ENCODE measurements at regions not wholly inside any gene's neighbourhood (a gene's known extent, or its start where the extent isn't known, plus 50 kb on each side); places are given as distances from the start of the nearest gene placed in this dataset.

DNA sequence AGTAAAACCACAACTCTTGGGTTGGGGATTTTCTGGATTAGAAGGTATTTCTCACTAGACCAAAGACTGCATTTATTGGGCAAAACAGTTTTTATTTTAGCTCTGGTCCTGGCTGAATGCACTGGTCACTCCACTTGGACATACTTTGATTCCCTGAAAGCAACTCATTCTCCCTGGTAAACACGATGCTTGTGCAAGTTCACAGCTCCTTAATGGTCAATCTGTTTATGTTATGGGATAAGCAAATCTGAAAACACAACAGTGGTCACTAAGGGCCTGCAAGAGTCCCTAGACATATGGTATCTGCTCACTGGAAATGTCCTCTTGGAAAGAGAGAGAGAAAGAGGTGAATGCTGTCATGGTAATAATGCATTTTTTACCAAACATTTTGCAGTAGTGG is 559.8 kb downstream of the CDH26 start:
- no peak overlapping the region for H3K4me3 ChIP-seq (ENCODE audit: low read depth, low read length)
- TF ChIP-seq, protein P1, sequence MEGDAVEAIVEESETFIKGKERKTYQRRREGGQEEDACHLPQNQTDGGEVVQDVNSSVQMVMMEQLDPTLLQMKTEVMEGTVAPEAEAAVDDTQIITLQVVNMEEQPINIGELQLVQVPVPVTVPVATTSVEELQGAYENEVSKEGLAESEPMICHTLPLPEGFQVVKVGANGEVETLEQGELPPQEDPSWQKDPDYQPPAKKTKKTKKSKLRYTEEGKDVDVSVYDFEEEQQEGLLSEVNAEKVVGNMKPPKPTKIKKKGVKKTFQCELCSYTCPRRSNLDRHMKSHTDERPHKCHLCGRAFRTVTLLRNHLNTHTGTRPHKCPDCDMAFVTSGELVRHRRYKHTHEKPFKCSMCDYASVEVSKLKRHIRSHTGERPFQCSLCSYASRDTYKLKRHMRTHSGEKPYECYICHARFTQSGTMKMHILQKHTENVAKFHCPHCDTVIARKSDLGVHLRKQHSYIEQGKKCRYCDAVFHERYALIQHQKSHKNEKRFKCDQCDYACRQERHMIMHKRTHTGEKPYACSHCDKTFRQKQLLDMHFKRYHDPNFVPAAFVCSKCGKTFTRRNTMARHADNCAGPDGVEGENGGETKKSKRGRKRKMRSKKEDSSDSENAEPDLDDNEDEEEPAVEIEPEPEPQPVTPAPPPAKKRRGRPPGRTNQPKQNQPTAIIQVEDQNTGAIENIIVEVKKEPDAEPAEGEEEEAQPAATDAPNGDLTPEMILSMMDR (IDR thresholded peaks at IDR 0.05; ENCODE audit: insufficient read depth, low read depth, low read length), result no peak
- DNase-seq (ENCODE audit: low read depth), result peak; percentile 5

DNA sequence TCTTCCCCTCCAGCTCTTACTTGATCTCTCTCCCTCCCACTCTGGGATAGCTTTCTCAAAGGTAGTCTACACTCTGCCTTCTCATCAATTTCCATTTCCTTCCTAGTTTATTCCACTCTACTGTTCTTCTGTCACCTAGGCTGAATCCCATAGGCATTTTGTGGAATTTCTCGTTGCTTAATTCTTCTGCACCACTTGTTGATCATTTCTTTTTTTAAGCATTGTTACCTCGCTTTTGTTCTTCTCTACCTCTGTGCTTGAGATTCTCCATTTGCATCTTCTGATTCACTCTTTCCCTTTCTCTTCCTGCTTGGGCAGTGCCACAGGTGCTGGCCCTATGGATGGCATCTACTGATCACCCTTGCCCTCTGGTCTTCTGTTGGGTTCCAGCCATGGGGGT is 567.2 kb downstream of the CDH26 start:
- TF ChIP-seq, protein P1 (IDR thresholded peaks at IDR 0.05; ENCODE audit: insufficient read depth, low read depth, low read length), result no peak
- no peak overlapping the region for H3K4me3 ChIP-seq (ENCODE audit: low read depth, low read length)
- DNase-seq (ENCODE audit: low read depth), result no peak

DNA sequence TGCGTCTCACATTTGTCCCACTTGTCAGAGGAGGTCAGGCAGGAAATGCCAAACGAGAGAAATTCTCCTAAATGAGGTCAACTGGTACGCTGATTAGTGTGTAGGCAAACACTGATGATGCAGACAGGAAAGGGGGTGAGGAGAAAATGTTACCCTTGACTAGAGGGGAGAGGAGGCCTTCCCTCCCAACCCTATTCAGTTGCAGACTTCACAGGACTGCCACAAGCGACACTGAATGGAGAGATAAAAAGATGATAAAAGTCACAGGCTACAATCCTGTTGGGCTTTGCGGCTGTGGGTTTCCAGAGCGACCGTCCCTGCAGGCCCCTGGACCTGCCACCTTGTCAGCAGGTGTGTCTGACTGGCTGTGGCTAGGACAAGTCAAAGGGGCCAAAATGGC is 569.4 kb downstream of the CDH26 start:
- no peak for DNase-seq (ENCODE audit: low read depth)
- H3K4me3 ChIP-seq (ENCODE audit: low read depth, low read length), result no peak overlapping the region
- TF ChIP-seq, protein P1 (IDR thresholded peaks at IDR 0.05; ENCODE audit: insufficient read depth, low read depth, low read length), result no peak

DNA sequence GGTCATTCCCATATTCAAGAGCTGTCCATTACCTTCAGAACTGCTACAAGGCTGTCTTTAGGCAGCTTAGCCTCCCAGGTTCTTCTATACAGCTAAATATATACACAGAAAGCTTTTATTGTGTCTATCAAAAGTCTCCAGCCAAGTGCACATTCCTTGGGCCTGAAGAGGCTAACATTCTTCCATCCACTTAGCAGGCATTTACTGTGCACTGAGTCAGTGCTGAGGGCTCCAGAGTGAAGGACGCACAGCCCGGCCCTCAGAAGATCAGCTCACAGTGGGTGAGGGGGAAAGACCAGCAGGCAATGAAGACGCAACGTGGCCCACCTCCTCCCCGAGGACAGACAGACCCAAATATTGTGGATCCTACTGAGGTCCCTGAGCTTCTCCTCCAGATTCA is 569.9 kb downstream of the CDH26 start:
- TF ChIP-seq, protein P1 (IDR thresholded peaks at IDR 0.05; ENCODE audit: insufficient read depth, low read depth, low read length), result no peak
- no peak overlapping the region for H3K4me3 ChIP-seq (ENCODE audit: low read depth, low read length)
- DNase-seq (ENCODE audit: low read depth), result no peak

DNA sequence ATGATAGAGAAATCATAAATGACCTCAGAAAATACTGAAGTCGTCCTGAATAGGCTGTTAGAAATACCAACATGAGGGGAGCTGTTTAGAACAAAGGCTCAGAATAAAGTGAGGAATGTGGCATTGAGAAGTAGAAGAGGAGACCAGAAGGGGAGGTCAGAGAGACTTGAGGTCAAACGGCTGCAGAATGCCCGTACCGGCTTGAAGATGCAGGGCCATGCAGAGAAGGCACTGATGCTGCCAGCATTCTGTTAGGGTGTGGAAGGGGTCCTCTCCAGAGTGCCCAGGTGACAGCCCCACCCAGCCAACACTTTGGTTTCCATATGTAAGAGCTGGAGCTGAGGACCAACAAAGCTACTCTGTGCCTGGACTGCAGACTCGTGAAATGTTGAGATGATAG is 570.9 kb downstream of the CDH26 start:
- no peak overlapping the region for H3K4me3 ChIP-seq (ENCODE audit: low read depth, low read length)
- TF ChIP-seq, protein P1 (IDR thresholded peaks at IDR 0.05; ENCODE audit: insufficient read depth, low read depth, low read length), result no peak
- DNase-seq (ENCODE audit: low read depth), result no peak

DNA sequence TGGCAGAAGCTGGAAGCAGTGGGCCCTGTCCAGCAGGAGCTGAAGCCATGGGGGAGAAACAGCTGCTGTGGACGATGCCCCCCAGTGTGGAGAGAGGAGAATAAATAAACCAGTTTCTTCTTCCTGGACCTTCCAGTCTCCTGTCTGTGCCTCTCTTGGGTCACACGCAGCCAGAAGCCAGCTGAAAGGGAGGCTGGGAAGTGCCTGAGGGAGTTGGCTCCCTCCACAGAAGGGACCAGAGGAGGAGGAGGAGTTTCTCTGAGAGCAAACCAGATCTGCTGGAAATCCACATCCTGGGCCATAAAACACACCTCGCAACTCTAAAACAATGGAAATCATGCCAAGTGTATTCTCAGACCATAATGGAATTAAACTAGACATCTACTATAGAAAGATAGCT is 577.0 kb downstream of the CDH26 start:
- TF ChIP-seq, protein P1 (IDR thresholded peaks at IDR 0.05; ENCODE audit: insufficient read depth, low read depth, low read length), result no peak
- no peak overlapping the region for H3K4me3 ChIP-seq (ENCODE audit: low read depth, low read length)
- DNase-seq (ENCODE audit: low read depth), result no peak

DNA sequence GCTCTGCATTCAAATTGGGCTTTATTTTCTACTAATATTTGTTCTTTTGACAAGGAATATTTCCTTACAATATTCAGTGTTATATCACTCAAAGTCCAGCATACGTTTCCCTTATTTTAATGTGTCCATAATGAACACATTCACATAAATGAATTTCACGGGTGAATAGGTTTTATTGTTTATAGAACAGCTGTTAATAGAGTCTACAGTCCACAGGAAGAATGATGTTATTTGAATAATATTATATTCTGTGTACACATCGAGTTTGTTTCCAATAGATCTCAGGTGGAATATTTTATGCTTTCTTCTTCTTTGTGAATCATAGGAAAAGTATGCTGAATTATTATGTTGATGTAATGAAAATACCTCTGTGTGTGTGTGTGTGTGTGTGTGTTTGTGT is 582.4 kb downstream of the CDH26 start:
- H3K4me3 ChIP-seq (ENCODE audit: low read depth, low read length), result no peak overlapping the region
- TF ChIP-seq, protein P1 (IDR thresholded peaks at IDR 0.05; ENCODE audit: insufficient read depth, low read depth, low read length), result no peak
- DNase-seq (ENCODE audit: low read depth), result no peak
